HT1080 (cell line): ENCODE measurements at regions not wholly inside any gene's neighbourhood (a gene's known extent, or its start where the extent isn't known, plus 50 kb on each side); places are given as distances from the start of the nearest gene placed in this dataset.
"Not testable (repeated sequence)": the region's sequence is repeated elsewhere in the genome, so short reads cannot be mapped to it uniquely, and the experiment has no call there.

Source experiments
- DNase-seq: peaks from one replicate; pipeline ENCODE4 v3.0.0-alpha.2; 2015; ENCODE audit warnings: low read depth

DNA sequence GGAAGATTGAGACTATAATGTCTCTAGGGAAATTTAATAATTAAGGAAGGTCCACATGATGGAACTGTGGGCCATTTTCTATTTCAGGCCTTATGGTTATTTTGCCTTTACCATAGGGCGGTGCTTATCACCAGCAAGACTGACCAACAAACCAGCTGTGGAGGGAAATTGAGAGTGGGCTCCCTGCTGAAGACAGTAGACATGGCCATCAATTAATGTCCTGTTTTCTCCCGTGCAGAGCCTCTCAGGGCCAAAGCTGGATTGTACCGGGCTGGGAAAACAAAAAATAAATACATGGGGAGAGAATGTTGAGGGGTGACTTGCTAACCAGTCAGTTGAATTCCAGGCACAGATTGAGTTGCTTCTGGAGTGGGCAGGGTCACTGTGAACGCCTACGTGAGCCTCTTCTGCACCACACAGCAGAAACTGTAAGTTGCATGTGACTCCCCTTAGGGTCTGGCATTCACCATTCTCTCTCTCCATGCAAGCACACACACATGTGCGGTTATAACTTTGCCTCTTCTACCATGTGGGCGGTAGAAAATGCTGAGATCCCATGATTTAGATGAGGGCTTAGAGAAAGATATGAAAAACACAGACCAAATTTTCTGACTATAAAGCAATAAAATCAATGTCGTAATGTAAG lies 128.5 kb downstream of the COPS8 start:
- no peak for DNase-seq

DNA sequence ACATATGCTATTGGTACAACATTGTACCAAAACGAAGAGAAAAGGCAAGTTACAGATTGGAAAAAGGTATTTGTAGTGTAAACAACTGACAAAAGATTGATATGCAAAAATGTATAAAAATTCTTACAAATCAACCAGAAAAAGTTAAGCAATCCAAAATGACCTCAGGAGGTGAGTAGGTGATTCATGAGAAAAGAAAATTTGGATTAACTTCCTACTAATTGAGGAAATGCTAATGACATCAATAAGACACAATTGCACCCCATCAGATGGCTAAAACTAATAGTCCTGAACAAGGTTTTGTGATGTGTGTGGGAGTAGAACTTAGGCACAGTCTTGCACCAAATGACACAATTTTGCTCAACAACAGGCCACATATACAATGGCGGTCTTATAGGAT lies 129.3 kb downstream of the COPS8 start:
- no peak for DNase-seq

DNA sequence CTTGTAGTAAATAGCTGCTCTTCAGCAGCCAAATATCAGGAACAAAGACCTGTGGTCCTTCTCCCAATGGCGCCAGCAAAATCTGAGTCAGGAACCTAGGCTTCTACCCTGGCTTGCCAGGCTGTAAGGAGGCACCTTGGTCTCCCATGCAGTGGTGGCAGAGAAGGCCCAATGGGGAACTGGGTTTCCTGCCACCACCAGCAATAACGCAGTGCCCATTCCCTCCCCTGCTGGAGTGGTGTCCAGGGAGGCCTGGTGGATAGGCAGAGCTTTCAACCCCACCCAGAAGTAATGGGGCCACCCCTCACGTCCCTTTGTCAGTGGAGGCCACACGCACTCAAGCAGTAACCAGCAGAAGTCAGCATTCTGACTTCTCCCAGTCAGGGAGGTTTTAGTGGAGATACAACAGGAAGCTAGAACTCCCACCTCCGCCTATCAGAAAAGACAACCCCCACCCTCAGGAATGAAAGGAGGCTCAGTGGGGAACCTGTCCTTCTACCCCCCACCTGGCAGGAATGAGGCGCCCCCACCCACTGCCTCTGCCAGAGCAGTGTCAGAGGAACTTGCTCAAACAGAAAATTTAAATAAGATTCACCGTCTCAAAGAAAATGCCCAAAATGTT lies 132.4 kb downstream of the COPS8 start:
- DNase-seq: no peak

DNA sequence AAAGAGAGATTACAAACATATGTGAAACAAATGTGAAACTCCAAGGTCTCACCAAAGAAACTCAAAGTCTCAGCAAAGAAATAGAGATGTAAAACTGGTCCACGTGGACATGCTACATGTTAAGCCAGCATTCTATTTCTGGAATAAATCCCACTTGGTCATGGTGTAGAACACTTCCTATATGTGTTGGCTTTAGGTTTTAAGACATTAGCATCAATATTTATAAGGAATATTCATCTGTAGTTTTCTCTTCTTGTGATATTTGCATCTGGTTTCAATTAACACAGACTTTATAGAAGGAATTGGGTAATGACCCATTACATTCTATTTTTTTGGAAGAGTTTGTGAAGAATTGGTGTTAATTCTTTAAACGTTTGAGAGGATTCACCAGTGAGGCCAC lies 133.1 kb downstream of the COPS8 start:
- no peak for DNase-seq

DNA sequence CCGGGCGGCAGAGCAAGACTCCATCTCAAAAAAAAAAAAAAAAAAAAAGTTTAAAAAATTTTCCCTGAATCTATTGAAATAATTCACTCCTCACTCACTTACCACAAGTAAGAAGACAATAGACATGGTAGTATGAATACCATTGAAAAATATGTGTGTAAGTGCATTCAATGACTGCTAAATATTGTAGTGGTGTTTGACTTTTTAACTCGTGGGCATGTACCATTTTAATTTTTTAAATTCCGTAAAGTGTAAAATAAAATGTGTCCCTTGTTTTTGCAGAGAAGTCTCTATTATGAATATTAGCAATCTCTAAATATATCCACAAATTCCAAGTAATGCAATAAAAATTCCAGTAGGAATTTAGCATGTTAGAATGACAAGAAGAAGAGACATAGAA lies 134.1 kb downstream of the COPS8 start:
- no peak for DNase-seq

DNA sequence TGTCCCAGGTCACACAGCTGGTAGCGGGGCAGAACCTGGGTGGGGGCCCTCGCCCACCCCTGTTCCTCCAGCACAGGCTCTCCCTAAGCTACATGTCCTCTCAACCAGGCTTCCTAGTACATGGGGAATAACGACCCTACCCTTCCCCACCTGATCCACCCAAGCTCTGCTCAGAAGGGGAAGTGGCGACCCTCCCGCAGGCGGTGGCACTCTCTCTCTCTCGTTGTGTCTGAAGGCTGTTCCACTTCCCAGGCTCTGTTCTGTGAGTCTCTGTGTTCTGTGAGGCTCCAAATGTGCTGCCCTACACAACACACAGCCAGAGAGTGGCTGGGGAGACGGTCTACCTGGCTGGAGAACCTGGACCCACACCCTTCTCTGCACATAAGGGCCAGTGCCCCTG lies 135.8 kb downstream of the COPS8 start:
- DNase-seq: no peak

DNA sequence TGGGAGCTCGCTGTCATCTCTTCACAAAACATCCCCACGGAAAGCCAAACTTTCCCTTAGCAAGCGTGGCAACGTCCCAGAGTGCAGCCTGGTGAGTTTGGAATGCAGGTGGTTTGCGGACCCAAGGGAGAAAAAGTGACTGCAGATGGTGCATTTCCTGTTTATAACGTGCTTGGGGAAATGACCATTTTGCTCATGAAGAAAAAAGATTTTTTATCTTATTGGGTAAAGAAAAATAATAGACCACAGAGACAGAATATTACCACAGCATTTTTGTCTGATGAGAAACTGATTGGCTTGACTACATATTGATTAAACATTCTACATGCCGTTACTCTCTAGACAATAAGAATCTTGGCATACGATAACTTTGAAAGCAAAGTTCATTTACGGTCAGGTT lies 136.5 kb downstream of the COPS8 start:
- DNase-seq: no peak

DNA sequence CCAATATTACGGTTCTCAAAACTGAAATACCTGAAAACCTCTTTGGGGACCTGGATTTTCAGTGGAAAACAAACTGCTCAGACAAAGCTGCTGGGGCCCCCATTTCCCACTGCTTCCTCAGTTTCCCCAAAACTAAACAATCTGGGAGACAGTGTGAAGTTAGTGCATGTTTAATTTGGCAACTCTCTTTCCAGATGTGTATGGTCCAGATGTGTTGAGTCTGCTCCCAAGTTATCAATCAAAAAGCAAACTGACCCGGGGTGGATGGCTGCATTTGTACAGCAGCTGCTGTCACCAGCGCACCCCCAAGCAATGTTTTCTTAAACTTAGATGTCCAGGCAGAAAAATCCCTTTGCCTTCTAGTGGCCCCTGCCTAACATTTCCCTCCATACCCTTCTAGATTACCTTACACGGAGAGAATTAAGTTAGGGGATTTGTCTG lies 136.9 kb downstream of the COPS8 start:
- DNase-seq: no peak

DNA sequence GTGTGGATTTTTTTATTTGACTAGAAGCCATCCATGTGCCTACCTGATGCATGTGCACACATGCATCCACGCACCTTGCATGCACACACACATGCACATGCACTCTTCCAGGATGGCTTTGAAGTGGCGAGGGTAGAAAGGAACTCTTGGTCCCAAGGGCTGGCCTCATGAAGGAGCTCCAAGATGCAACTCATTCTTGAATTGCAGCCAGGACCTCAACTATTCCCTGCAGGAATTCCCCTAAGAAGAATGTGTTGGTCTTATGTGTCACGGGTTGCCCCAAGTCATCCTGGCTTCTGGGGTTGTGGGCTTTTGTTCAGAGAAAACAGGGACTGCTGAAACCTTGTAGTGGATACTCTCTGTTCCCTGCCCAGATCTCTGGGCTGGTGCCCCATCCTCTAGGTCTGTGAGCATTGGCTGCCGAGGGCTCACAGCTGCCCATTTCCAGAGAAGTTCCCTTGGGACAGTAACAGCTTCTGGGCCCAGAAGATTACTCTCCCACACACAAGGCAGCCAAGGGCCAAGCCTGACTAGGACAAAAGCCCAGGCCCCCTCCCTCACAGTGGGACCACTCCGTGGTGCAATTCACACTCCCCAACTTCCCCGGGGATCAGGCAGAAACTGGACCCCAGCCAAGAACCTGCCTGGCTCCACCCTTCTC lies 137.6 kb downstream of the COPS8 start:
- peak; percentile 90 for DNase-seq

DNA sequence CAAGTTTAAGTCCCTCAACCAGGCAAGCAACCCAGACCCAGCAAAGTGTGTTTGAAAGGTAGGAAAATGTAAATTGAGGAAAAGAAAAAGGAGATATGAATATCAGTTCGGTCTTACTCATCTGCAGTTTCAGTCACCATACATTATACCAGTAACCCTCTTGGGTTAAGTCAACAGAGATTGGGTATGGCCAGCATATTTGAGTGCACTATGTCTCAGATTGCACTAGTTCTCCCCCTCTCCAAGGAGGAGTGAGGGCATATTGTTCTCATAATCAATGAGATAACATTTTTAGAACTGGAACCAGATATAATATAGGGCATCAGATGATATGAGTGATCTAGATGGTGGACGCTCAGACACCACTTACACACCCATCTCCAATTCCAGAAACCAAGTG lies 141.5 kb downstream of the COPS8 start:
- no peak for DNase-seq

DNA sequence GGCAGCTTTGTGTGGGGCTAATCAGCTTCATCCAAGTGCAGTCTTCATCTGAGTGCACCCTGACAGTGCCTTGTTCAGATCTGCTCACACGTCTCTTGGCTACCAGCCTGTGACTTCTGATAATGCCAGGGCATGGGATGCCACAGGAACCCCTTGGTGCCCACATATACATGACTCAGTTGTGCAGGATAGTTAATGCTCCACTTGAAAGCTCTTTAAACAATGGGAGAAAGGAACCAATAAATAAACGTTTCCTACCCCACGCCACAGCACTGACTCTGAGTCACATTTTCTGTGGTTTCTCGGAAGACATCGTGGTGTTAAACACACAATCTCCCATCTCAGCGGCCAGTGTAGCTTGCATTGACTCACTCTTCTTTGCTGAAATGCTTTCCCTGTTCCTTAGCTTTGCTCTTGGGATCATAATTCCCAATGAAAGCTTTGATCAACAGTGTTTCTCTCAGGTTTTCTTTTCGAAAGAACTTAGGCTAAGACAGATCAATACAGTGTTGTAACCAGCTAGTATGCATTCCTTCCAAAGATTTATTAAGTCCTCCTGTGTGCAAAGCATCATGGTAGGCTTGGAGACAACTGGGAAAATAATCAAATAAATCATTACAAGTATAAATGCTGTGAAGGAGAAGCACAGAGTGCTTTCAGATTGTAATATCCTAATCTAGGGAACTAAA lies 142.0 kb downstream of the COPS8 start:
- peak; percentile 99 for DNase-seq

DNA sequence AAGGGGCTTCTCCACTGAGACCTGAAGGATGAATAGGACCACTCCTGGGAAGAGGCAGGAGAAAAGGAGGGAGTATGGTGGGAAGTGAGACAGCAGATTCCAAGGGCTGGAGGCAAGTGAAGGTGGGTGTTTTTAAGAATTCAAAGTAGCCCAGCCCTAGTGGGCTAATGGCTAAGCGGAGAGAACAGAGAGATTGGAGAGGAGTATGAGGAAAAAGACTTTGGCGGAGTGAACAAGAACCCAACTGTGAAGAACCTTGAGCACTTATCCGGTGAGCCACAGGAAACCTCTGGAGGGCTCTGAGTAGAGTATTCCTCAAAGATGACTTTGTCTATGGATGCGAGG lies 142.6 kb downstream of the COPS8 start:
- no peak for DNase-seq

DNA sequence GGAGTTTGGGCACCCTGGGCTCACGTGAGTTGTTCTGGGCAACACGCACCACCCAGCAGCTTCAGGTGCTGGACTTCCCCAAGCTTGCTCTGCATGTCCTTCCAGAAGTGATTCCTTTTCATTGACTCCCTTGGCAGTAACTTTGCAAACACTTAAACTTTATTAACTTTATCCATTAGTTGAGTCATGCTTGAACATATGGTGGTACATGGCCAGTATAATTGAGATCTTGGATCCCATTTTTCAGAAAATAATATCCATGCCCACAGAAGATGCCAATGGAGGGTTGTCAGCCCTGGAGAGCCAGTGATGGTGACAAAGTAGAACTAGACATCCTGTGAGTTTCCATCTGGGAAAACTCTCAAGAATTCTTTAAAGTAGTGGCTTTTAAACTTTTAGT lies 144.2 kb downstream of the COPS8 start:
- no peak for DNase-seq

DNA sequence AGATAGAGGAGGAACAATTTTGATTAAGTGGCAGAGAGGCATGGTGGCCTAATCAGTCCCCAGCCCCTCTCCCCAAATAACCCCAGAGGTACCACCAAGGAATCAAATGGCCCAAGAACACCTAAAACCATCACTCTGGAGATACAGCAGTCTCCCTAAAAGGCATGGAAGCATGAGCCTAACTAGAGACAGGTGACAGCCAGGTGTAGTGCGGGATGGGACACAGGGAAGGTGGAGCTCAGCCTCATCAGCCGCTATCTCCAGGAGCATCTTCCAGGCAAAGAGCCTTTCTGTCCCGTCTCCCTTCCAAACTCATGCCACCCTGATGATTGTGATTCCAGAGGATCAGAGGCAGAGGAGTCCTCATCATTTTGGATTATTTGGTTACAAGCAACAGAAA lies 144.7 kb downstream of the COPS8 start:
- no peak for DNase-seq

DNA sequence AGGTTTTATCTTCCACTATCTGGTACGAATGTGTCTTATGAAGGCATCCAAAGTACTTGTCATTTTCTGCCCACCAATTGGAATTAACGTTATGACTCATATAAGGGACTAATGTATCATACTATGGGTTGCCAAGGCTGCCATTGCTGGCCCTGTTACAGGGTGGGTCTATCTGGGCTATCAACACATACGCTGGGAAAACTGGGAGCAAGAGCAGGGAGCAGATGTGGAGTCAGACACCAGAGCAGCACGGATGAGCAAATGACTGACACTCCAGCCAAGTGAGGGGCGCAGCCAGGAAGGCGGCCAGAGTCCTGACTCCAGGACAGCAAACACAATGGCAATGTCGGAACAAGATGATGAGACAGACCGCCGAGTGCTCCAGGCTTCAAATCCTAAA lies 145.9 kb downstream of the COPS8 start:
- no peak for DNase-seq

DNA sequence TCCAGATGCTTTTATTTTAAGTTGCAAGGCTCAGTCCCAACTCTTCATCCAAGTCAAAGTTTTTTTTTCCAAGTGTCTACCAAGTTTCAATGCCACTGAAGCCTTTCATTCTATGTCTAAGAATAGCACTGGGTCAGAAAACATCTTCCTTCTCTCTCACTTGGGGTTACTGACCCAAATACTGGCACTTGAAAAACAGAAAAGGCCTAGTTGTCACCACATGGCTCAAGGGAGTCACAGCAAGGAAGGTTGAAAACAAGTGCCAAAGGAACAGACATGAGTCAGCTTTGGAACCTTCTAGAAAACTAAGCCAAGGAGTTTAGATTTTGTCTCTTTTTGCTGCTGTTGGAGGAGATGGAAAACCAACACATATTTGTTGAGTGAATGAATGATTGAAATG lies 146.5 kb downstream of the COPS8 start:
- DNase-seq: no peak

DNA sequence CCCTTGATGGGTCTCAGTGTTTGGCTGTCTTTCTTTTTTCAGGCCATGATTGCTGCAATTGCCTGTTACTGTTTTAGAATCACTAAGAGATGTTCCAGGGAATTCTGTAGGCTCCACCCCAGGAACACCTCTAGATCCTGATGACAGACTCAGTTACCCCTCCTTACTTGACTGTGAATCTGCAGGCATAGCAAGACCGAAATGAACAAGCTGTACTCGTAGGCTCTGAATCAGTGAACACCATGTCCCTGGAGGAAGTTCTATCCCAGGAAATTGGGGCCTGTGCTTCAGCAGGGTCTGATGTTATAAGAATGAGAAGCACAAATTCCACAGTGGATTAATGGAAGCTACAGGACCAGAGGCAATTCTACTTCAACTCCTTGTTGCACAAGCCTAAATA lies 148.6 kb downstream of the COPS8 start:
- DNase-seq: no peak

DNA sequence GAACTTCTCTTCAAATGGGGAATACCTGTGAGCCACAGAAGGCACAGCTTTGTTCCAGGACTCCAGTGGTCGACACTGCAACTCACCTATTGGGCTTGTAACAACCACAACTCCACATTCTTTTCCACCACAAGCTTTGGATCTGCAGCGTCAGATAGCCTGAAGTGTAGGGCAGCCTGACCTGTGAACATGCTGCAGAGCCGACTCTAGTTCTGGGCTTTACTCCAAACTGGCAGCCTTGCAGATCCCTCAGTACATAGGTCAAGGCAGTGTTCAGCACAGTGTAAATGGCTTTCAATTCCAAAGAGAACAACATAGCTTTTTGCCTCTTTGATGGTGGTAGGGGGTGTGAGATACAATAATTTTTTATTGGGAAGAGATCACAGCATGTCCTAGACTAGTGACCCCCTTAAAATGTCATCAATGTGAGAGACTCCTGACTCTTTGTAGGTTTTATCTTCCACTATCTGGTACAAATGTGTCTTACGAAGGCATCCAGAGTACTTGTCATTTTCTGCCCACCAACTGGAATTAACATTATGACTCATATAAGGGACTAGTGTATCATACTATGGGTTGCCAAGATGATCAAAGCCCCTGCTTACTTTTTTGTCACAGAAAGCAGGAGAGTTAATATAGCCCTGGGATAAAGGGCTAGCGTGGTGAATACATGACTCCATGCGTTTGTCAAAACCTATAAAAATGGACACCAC lies 149.8 kb downstream of the COPS8 start:
- DNase-seq: peak; percentile 81

DNA sequence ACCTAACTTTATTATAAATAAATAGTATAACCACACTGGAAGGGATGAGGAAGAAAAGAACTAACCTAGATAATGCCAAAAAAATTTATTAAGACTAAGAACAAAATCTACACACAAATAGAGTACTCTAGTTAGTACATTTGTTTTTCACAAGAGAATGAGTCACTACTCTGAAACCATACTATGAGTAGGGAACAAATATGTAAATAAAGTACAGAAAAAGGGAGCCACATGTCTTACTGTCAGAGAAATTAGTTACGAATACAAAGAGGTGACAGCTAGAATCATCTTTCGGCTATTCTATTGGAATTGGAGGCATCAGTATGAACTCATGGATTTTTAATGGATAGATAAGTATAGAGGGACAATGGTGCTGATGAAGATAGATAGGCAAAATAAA lies 150.5 kb downstream of the COPS8 start:
- no peak for DNase-seq

DNA sequence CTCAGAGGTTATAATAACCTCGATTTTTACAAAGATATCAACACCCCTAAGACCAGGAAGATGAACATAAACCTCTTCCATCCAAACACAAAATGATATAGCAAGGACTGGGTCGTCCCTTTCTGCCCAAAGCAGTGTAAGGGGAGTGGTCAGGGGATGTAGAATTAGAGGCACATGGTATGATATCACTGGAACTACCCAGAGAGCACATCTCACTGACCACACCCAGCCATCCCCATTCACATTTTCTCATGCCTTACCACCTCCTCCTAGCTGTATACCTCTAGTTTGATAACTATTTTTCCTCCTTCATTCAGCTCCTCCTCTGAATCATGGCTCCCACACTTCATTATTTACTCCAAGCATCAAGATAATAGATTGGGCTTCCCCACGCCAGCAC lies 152.6 kb downstream of the COPS8 start:
- no peak for DNase-seq

DNA sequence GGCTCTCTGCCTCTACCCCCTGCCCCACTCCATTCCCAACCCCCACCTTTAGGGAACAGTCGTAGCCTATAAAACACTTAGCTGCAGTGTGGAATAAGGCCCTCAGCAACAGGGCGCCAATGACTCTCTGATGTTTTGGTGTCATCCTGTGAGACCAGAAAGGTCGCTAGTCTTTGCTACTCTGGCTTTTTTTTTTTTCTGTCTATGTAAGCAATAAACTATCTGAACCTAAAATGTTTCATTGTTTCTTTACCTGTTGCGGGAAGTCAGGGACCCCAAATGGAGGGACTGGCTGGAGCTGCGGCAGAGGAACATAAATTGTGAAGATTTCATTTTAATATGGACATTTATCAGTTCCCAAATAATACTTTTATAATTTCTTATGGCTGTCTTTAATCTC lies 154.6 kb downstream of the COPS8 start:
- no peak for DNase-seq

DNA sequence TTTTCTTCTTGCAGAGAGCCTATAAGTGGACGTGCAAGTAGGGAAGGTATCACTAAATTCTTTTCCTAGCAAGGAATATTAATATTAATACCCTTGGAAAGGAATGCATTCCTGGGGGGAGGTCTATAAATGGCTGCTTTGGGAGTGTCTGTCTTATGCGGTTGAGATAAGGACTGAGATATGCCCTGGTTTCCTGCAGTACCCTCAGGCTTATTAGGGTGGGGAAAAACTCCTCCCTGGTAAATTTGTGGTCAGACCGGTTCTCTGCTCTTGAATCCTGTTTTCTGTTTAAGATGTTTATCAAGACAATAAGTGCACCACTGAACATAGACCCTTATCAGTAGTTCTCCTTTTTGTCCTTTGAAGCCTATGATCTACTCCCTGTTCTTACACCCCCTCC lies 155.2 kb downstream of the COPS8 start:
- DNase-seq: not testable (repeated sequence)
